NB4 (cell line): ENCODE measurements at regions not wholly inside any gene's neighbourhood (a gene's known extent, or its start where the extent isn't known, plus 50 kb on each side); places are given as distances from the start of the nearest gene placed in this dataset.

Experiments
- CTCF ChIP-seq: IDR thresholded peaks from one replicate; pipeline ENCODE4 v1.5.1; 2012; ENCODE audit warnings: low read depth, low read length
- POLR2A ChIP-seq: IDR thresholded peaks from 2 replicates; pipeline ENCODE4 v1.6.1; 2011; ENCODE audit warnings: mild to moderate bottlenecking; ENCODE audit not compliant: insufficient read length; ENCODE audit errors: extremely low read depth

- TF ChIP-seq POLR2A (no peak), CTCF (no peak)
Measured at GRCh38 chr3:145557405-145557804, 603.6 kb downstream of the PLOD2 start.
